D721Med (cell line): ENCODE measurements at regions not wholly inside any gene's neighbourhood (a gene's known extent, or its start where the extent isn't known, plus 50 kb on each side); places are given as distances from the start of the nearest gene placed in this dataset.

Experiments used
- DNase-seq: peaks from one replicate; pipeline ENCODE4 v3.0.0; 2011; ENCODE audit warnings: low spot score; ENCODE audit not compliant: insufficient read length
- FAIRE-seq: peaks from 2 replicates; lab custom pipeline; 2011; peaks lifted over from hg19 to GRCh38; lab: Jason Lieb, UNC
- TF ChIP-seq, protein P1 (sequence below): IDR thresholded peaks from 2 replicates; pipeline ENCODE4 v1.5.1; 2012; ENCODE audit warnings: mild to moderate bottlenecking, control low read depth; ENCODE audit not compliant: insufficient read depth; ENCODE audit errors: missing control alignments

DNA sequence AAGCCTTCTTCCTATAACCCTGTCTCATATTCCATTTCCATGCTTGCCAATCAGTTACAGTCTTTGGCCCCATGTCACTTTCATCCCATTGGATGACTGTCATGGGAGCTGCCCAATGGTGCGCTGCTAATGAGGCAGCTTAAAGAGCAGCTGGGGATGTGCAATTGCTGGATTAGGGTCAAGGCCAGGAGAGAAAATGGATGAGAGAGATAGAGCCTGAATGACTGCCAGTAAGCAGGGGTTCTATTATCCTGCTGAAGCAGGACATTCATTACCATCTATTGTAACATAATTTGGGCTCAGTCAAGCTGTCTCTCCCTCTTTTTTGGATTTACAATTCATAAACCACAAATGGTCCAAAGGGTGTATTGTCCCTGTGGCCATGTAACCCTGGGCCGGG lies 909.0 kb downstream of the CENPC start:
- FAIRE-seq (no peak), DNase-seq (no peak)
- TF ChIP-seq, protein P1, sequence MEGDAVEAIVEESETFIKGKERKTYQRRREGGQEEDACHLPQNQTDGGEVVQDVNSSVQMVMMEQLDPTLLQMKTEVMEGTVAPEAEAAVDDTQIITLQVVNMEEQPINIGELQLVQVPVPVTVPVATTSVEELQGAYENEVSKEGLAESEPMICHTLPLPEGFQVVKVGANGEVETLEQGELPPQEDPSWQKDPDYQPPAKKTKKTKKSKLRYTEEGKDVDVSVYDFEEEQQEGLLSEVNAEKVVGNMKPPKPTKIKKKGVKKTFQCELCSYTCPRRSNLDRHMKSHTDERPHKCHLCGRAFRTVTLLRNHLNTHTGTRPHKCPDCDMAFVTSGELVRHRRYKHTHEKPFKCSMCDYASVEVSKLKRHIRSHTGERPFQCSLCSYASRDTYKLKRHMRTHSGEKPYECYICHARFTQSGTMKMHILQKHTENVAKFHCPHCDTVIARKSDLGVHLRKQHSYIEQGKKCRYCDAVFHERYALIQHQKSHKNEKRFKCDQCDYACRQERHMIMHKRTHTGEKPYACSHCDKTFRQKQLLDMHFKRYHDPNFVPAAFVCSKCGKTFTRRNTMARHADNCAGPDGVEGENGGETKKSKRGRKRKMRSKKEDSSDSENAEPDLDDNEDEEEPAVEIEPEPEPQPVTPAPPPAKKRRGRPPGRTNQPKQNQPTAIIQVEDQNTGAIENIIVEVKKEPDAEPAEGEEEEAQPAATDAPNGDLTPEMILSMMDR = no peak

DNA sequence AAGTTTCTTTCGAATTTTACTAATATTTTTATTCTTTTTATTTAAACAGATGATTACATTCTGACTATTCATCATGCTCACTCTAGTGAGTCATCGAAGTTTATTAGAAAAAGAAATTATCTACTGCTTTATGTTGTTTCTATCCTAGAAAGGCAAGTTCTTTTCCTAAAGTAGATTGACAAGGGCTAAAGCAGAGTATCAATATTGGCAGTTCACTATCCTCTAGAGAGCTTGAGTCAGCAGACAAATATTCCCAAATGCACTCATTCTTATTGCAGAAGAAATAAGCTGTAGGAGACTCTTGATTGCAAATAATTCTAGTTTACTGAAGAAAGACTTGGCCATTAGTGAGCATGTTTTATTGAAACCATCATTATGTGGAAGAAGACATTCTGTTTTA lies 911.8 kb downstream of the CENPC start:
- no peak for DNase-seq
- no peak for FAIRE-seq
- TF ChIP-seq, protein P1 = no peak

DNA sequence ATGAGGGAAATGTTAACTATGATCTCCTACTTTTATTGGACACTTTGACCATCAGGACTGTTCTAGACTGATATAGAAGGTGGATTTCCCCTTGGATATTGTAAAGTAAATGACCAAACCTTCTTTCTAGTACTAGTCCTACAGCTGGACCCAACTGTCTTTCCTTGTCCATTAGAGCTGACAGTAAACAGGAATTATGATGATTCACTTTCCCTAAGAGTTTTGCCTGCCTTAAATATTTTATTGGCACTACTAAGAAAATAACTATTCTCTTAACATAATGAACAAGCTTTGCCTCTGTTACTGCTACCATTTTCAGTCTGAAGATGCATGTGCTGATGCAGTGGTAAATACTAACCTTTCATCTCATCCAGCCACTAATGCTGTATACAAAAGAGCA lies 915.4 kb downstream of the CENPC start:
- TF ChIP-seq, protein P1 = no peak
- no peak for DNase-seq
- no peak for FAIRE-seq

DNA sequence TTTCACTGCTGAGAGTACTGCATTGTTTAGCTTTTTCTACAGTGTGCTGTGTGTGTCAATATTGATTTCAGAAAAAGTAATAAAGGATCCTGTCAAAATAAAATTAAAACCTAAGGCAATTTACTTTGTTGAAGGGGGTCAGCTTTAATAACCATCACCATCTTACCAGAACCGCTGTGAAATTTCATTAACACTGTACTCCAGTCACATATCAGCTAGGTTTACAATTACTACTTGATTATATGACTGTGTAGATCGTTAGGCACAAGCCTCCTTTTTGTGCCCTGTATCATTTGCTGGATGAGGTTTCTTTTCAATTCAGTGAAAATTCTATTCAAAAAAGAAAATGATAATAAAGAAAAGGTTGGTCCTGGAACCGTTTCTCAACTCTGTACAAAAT lies 917.2 kb downstream of the CENPC start:
- FAIRE-seq = no peak
- no peak for DNase-seq
- TF ChIP-seq, protein P1 = no peak

DNA sequence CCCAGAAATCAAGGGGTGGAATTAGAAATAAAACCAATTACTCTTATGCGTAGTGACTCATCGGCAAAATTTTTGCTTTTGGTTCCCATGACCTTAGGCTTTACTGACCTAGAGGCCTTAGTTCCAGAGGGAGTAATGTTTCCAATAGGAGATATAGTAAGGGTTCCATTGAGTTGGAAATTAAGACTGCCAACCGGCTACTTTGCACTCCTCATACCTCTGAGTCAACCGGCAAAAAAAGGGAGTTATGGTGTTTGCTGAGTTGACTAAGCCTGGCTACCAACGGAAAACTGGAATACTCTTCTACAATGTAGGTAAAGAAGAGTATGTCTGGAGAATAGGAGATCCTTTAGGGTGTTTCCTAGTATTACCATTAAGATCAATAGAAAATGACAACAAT lies 919.8 kb downstream of the CENPC start:
- TF ChIP-seq, protein P1 = no peak
- FAIRE-seq (no peak), DNase-seq (no peak)

DNA sequence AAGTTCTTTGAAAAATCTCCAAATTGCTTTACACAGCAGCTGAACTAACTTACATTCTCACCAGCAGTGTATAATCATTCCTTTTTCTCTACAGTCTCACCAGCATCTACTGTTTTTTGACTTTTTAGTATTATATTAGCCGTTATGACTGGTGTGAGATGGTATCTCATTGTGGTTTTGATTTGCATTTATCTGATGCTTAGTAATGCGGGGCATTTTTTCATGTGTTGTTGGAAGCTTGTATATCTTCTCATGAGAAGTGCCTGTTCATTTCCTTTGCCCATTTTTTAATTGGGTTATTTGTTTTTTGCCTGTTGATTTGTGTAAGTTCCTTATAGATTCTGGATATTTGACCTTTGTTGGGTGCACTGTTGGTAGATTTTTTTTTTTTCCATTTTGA lies 931.7 kb downstream of the CENPC start:
- TF ChIP-seq, protein P1 = no peak
- FAIRE-seq (no peak), DNase-seq (no peak)

DNA sequence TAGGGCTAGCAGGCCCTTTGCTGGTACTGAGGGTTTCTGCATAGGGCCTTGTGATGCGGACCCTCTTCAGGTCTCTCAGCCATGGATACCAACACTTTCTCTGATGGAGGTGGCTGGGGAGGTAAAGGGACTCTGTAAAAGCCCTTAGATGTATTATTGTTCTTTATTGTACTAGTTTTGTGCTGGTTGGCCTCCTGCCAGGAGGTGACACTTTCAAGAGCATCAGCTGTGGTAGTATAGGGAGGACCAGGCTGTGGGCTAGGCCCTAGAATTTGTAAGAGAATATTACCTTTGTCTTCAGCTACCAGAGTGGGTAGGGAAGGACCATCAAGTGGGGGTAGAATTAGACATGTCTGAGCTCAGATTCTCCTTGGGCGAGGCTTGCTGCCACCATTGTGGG lies 936.3 kb downstream of the CENPC start:
- FAIRE-seq (no peak), DNase-seq (no peak)
- TF ChIP-seq, protein P1 = no peak
